Mucosa of descending colon (tissue), 3 donors: ENCODE measurements at regions not wholly inside any gene's neighbourhood (a gene's known extent, or its start where the extent isn't known, plus 50 kb on each side); places are given as distances from the start of the nearest gene placed in this dataset.

Source experiments
- ATAC-seq: fragments of 200-7000 bp; cut with Tn5 transposase; one replicate; pipeline ENCODE4 v1.9.1; 2020; ENCODE audit warnings: mild to moderate bottlenecking, moderate library complexity
- DNase-seq, 3 donors: peaks; one replicate each; pipeline ENCODE4 v3.0.0-alpha.2; 2020
- H3K36me3 ChIP-seq: fragments of 200-600 bp; one replicate; pipeline ENCODE4 v1.8.0; 2021; ENCODE audit warnings: low read depth, mild to moderate bottlenecking
- H3K4me1 ChIP-seq: fragments of 200-600 bp; one replicate; pipeline ENCODE4 v1.8.0; 2021; ENCODE audit warnings: low read depth, mild to moderate bottlenecking
- H3K4me3 ChIP-seq: fragments of 200-600 bp; one replicate; pipeline ENCODE4 v1.8.0; 2021; ENCODE audit warnings: mild to moderate bottlenecking
- H3K9me3 ChIP-seq: fragments of 200-600 bp; one replicate; pipeline ENCODE4 v1.8.0; 2021; ENCODE audit warnings: mild to moderate bottlenecking
- intact Hi-C, 2 donors: fragments of 100-400 bp; cut with DNase I in 1 of 2; cut with micrococcal nuclease in 1 of 2; formaldehyde crosslinking; loops; one replicate each; pipeline versions ENCODE4 v1.11.0 to v1.11.1; 2022; cut with DNase I, micrococcal nuclease
- TF ChIP-seq, protein P1 (sequence below): fragments of 200-600 bp; IDR thresholded peaks from one replicate; pipeline ENCODE4 v1.8.0; 2022; ENCODE audit warnings: antibody characterized with exemption, mild to moderate bottlenecking
- donor health status: DM: no; HTN: no; CAD: no; lungs with moderate emphysema.
- donor health status: DM: no; HTN: no; CAD: no.
- donor health status: DM: no; HTN: yes; CAD: no.

DNA sequence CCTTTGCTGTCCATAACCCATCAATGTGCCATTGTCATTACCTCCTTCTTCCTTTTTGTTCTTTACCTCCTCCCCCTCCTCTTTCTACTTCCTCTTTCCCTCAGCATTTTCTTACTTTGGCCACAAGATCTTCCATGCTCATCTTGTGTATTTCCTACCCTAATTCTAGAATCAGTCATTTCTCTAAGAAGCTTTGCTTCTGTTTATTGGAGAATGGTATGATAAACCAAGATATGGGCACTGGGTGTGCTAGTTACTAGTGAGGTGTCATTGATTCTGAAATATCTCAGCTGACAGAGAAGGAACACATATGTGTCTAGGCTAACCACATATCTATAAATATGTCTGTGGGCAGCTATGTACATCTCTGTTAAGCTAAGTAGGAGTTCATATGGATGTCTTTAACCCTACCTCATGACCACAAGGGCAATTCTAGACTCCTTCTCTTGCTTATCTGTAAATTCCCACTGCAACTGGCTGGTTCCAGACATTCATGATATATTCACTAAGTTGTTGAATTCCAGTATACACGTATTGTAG, 2051.3 kb upstream of the CDH9 start:
- H3K9me3 ChIP-seq = no peaks in the 10 kb centered on the region
- TF ChIP-seq, protein P1, sequence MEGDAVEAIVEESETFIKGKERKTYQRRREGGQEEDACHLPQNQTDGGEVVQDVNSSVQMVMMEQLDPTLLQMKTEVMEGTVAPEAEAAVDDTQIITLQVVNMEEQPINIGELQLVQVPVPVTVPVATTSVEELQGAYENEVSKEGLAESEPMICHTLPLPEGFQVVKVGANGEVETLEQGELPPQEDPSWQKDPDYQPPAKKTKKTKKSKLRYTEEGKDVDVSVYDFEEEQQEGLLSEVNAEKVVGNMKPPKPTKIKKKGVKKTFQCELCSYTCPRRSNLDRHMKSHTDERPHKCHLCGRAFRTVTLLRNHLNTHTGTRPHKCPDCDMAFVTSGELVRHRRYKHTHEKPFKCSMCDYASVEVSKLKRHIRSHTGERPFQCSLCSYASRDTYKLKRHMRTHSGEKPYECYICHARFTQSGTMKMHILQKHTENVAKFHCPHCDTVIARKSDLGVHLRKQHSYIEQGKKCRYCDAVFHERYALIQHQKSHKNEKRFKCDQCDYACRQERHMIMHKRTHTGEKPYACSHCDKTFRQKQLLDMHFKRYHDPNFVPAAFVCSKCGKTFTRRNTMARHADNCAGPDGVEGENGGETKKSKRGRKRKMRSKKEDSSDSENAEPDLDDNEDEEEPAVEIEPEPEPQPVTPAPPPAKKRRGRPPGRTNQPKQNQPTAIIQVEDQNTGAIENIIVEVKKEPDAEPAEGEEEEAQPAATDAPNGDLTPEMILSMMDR = no peak
- no peak overlapping the region for H3K4me3 ChIP-seq
- DNase-seq (no peak), ATAC-seq (no peak)
- no peaks in the 10 kb centered on the region for H3K4me1 ChIP-seq
- no peaks in the 10 kb centered on the region for H3K36me3 ChIP-seq
- intact Hi-C loops = no loop called here

DNA sequence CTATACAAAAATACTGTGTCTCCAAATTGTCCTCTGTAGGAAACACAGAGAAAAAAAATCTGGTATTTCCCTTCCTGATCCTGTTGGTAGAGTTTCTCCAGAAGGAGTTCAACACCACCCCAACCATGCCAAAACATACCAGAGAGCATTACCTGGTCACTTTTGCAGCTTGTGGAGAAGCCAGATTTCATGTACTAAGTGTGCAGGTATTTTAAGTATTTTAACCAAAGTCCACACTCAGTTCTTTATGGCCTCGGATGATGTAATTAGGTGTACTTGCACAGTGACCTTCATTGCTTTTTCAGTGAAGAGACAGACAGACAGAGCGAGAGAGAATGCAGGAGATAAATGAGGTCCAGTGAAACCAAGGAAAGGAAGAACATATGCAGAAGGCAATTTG, 2046.8 kb upstream of the CDH9 start:
- no peak for DNase-seq
- peak; percentile 60 for ATAC-seq
- intact Hi-C loops = no loop called here
- TF ChIP-seq, protein P1 = no peak
- no peaks in the 10 kb centered on the region for H3K4me1 ChIP-seq
- no peaks in the 10 kb centered on the region for H3K9me3 ChIP-seq
- no peaks in the 10 kb centered on the region for H3K36me3 ChIP-seq
- H3K4me3 ChIP-seq = no peak overlapping the region

DNA sequence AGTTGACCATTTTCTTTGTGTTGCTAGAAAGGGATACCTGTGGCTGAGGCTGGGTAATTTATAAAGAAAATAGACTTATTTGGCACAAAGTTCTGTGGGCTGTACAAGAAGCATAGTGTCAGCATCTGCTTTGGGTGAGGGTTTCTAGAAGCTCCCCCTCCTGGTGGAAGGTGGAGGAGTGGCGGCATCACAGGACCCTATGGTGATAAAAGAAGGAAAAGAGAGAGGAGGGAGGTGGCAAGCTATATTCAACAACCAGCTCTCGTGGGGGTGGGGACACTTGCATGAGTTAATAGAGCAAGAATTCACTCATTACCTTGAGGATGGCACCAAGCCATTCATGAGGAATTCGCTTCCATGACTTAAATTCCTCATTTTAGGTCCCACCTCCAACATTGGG, 2041.4 kb upstream of the CDH9 start:
- TF ChIP-seq, protein P1 = no peak

DNA sequence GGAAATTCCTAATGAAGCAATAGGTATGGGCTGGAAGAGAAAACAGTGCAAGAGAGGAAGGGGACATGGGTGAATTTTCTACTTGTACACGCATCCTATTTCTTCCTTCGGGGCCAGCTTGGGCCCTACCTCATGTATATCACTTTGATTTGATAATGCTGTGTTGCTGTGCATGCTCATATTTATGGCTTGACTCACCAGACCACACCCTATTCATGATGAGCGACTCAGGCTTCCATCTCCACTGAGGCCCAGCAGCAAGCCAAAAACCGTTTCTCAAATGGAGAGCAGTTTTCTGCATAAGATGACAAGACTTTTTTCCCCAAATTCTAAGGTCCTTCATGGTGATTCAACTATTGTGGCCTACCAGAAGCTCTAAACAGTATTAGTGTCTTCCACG, 2039.1 kb upstream of the CDH9 start:
- TF ChIP-seq, protein P1 = no peak
- Histone ChIP-seq H3K9me3 (no peaks in the 10 kb centered on the region), H3K4me1 (no peaks in the 10 kb centered on the region), H3K4me3 (no peak overlapping the region), H3K36me3 (no peaks in the 10 kb centered on the region)
- peak; percentile 70 for ATAC-seq
- DNase-seq = no peak
- intact Hi-C loops = no loop called here

More for the DNA sequence above, 2041.4 kb upstream of the CDH9 start:
- no peak for ATAC-seq
- peak in 1 of 3 donors; percentile 12 for DNase-seq
- intact Hi-C loops = no loop called here
- H3K9me3 ChIP-seq = no peaks in the 10 kb centered on the region
- no peaks in the 10 kb centered on the region for H3K36me3 ChIP-seq
- H3K4me3 ChIP-seq = no peak overlapping the region
- H3K4me1 ChIP-seq = no peaks in the 10 kb centered on the region

DNA sequence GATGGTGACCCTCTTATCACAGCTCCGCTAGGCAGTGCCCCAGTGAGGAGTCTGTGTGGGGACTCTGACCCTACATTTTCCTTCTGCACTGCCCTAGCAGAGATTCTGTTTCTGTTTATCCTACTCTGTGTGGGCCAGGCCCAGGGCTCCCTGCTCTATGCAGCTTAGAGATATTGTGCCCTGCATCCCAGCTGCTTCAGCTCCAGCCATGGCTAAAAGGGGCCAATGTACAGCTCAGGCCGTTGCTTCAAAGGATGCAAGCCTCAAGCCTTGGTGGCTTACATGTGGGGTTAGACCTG, 2030.7 kb upstream of the CDH9 start:
- Histone ChIP-seq H3K4me3 (no peak overlapping the region), H3K9me3 (no peaks in the 10 kb centered on the region), H3K4me1 (peaks cover 5% of the 10 kb centered on the region), H3K36me3 (no peaks in the 10 kb centered on the region)
- peak in 2 of 3 donors; percentile 22 to 49 for DNase-seq
- peak; percentile 67 for ATAC-seq
- intact Hi-C loops = no loop called here
- TF ChIP-seq, protein P1 = no peak

DNA sequence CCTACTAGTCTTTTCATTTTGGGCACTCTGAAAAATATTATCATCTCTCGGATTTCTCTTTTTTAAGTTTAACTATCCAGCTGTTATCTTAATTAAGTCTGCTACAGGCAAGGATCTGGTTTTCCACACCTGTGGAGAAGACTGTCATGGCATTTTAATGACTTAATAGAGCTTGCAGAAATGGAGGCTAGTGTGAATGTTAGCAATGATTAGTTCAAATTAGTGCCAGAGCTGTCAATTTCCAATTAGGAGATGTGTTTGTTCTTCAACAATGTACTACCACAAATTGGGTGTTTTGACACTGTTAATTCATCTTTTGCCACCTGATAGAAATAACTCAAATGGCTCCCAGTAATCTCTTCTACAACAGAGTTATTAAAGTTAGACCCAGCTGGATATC, 2023.0 kb upstream of the CDH9 start:
- Histone ChIP-seq H3K36me3 (no peaks in the 10 kb centered on the region), H3K9me3 (no peaks in the 10 kb centered on the region), H3K4me1 (no peaks in the 10 kb centered on the region), H3K4me3 (no peak overlapping the region)
- DNase-seq = no peak
- intact Hi-C loops = no loop called here
- TF ChIP-seq, protein P1 = no peak
- ATAC-seq = no peak
